Right cardiac atrium (tissue), 5 donors: ENCODE measurements at regions not wholly inside any gene's neighbourhood (a gene's known extent, or its start where the extent isn't known, plus 50 kb on each side); places are given as distances from the start of the nearest gene placed in this dataset.

Source experiments
- ATAC-seq, 2 donors: fragments of 200-7000 bp; cut with Tn5 transposase; one replicate each; pipeline versions ENCODE4 v1.8.0 to v1.9.1; 2020; ENCODE audit warnings: moderate library complexity in 2 of 2, mild to moderate bottlenecking in 1 of 2
- DNase-seq, 3 donors: peaks; one replicate each; pipeline ENCODE4 v3.0.0-alpha.2; 2020
- H3K27ac ChIP-seq: one replicate; pipeline ENCODE4 v1.5.1; 2013; ENCODE audit warnings: mild to moderate bottlenecking, low read length, control low read depth, moderate library complexity
- H3K27me3 ChIP-seq: one replicate; pipeline ENCODE4 v1.6.1; 2013; ENCODE audit not compliant: control insufficient read depth, insufficient read depth
- H3K4me1 ChIP-seq: one replicate; pipeline ENCODE4 v1.6.1; 2013; ENCODE audit warnings: low read length; ENCODE audit not compliant: control insufficient read depth, insufficient read depth
- H3K4me3 ChIP-seq: one replicate; pipeline ENCODE4 v1.5.1; 2013; ENCODE audit warnings: low read length, control low read depth
- H3K9me3 ChIP-seq: one replicate; pipeline ENCODE4 v1.6.1; 2013; ENCODE audit warnings: low read length; ENCODE audit not compliant: control insufficient read depth
- WGBS: extraction: QIAGEN DNeasy Blood & Tissue Kit; methylation state at CpG from one replicate; pipeline ENCODE4 v1.1.7; 2013; 5-methylcytosine and 5-hydroxymethylcytosine counted together
- intact Hi-C, 4 donors: fragments of 100-400 bp; cut with DNase I; formaldehyde crosslinking; loops; one replicate each; pipeline versions ENCODE4 v1.11.0 to v1.14.0; 2022 to 2023
- donor health status: healthy with polysubstance abuse.
- donor health status: DM: no; HTN: yes; CAD: no.
- donor health status: DM: no; HTN: no; CAD: no.
- donor health status: DM: no; HTN: yes; CAD: no; lungs with severe emphysema.
- donor health status: DM: yes; HTN: yes; CAD: no.

GRCh38 chr2:56444339-56444738 lies 260.5 kb downstream of the CCDC85A start:
- Histone ChIP-seq H3K4me3 (no peak overlapping the region), H3K27me3 (no peaks in the 10 kb centered on the region), H3K4me1 (no peaks in the 10 kb centered on the region), H3K27ac (no peak overlapping the region), H3K9me3 (no peaks in the 10 kb centered on the region)
- intact Hi-C loops, result no loop called here
- no peak for ATAC-seq
- WGBS, result 67% methylated on average over 4 of the region's 4 CpGs
- peak in 1 of 3 donors; percentile 38 for DNase-seq

GRCh38 chr2:56448403-56449001 lies 264.7 kb downstream of the CCDC85A start:
- WGBS, result 60% methylated on average over 5 of the region's 5 CpGs
- no peak overlapping the region for H3K27ac ChIP-seq

GRCh38 chr2:56449002-56449431 lies 265.2 kb downstream of the CCDC85A start:
- WGBS, result 70% methylated on average over 8 of the region's 8 CpGs
- Histone ChIP-seq H3K27me3 (no peaks in the 10 kb centered on the region), H3K9me3 (no peaks in the 10 kb centered on the region), H3K4me3 (no peak overlapping the region), H3K4me1 (no peaks in the 10 kb centered on the region), H3K27ac (no peak overlapping the region)
- DNase-seq (no peak), ATAC-seq (no peak)
- intact Hi-C loops, result no loop called here

More at GRCh38 chr2:56448403-56449001, 264.7 kb downstream of the CCDC85A start:
- ATAC-seq, result no peak
- Histone ChIP-seq H3K27me3 (no peaks in the 10 kb centered on the region), H3K4me3 (no peak overlapping the region), H3K4me1 (no peaks in the 10 kb centered on the region), H3K9me3 (no peaks in the 10 kb centered on the region)
- no peak for DNase-seq
- intact Hi-C loops, result no loop called here

- no peak for ATAC-seq
- H3K27me3 ChIP-seq, result no peaks in the 10 kb centered on the region
- intact Hi-C loops, result no loop called here
- no peak for DNase-seq
- 73% methylated on average over 2 of the region's 2 CpGs for WGBS
- H3K9me3 ChIP-seq, result no peaks in the 10 kb centered on the region
- H3K4me1 ChIP-seq, result no peaks in the 10 kb centered on the region
- H3K4me3 ChIP-seq, result no peak overlapping the region
- no peak overlapping the region for H3K27ac ChIP-seq
Observed at GRCh38 chr2:56449449-56449860, 265.7 kb downstream of the CCDC85A start.

- Histone ChIP-seq H3K27ac (no peak overlapping the region), H3K9me3 (no peaks in the 10 kb centered on the region), H3K4me3 (no peak overlapping the region), H3K4me1 (no peaks in the 10 kb centered on the region), H3K27me3 (no peaks in the 10 kb centered on the region)
- ATAC-seq, result no peak
- WGBS, result 82% methylated on average over 1 of the region's 1 CpG
- intact Hi-C loops, result no loop called here
- DNase-seq, result no peak
Observed at GRCh38 chr2:56450047-56450446, 266.3 kb downstream of the CCDC85A start.

- no peak overlapping the region for H3K27ac ChIP-seq
- no peaks in the 10 kb centered on the region for H3K27me3 ChIP-seq
- intact Hi-C loops, result no loop called here
- H3K9me3 ChIP-seq, result no peaks in the 10 kb centered on the region
- DNase-seq (no peak), ATAC-seq (no peak)
- no peaks in the 10 kb centered on the region for H3K4me1 ChIP-seq
- H3K4me3 ChIP-seq, result no peak overlapping the region
Observed at GRCh38 chr2:56450772-56451171, 267.0 kb downstream of the CCDC85A start.

GRCh38 chr2:56455642-56456041 lies 271.9 kb downstream of the CCDC85A start:
- ATAC-seq (no peak), DNase-seq (no peak)
- Histone ChIP-seq H3K27me3 (no peaks in the 10 kb centered on the region), H3K4me3 (no peak overlapping the region), H3K9me3 (no peaks in the 10 kb centered on the region), H3K4me1 (no peaks in the 10 kb centered on the region), H3K27ac (no peak overlapping the region)
- WGBS, result 86% methylated on average over 2 of the region's 2 CpGs
- intact Hi-C loops, result no loop called here

GRCh38 chr2:56456791-56457190 lies 273.0 kb downstream of the CCDC85A start:
- ATAC-seq, result no peak
- Histone ChIP-seq H3K27ac (no peak overlapping the region), H3K27me3 (no peaks in the 10 kb centered on the region), H3K4me3 (no peak overlapping the region), H3K9me3 (no peaks in the 10 kb centered on the region), H3K4me1 (no peaks in the 10 kb centered on the region)
- WGBS, result 83% methylated on average over 1 of the region's 1 CpG
- intact Hi-C loops, result no loop called here
- no peak for DNase-seq

GRCh38 chr2:56460508-56460907 lies 276.7 kb downstream of the CCDC85A start:
- DNase-seq, result no peak
- Histone ChIP-seq H3K27ac (no peak overlapping the region), H3K4me1 (no peaks in the 10 kb centered on the region), H3K27me3 (no peaks in the 10 kb centered on the region), H3K4me3 (no peak overlapping the region), H3K9me3 (no peaks in the 10 kb centered on the region)
- intact Hi-C loops, result no loop called here
- ATAC-seq, result no peak
- WGBS, result 74% methylated on average over 1 of the region's 1 CpG

GRCh38 chr2:56464066-56464465 lies 280.3 kb downstream of the CCDC85A start:
- Histone ChIP-seq H3K4me3 (no peak overlapping the region), H3K27me3 (no peaks in the 10 kb centered on the region), H3K27ac (no peak overlapping the region), H3K4me1 (no peaks in the 10 kb centered on the region), H3K9me3 (no peaks in the 10 kb centered on the region)
- no peak for DNase-seq
- intact Hi-C loops, result no loop called here
- ATAC-seq, result no peak
- 89% methylated on average over 3 of the region's 3 CpGs for WGBS

GRCh38 chr2:56464613-56465012 lies 280.8 kb downstream of the CCDC85A start:
- no peak overlapping the region for H3K4me3 ChIP-seq
- no peak overlapping the region for H3K27ac ChIP-seq
- WGBS, result 76% methylated on average over 2 of the region's 2 CpGs
- ATAC-seq, result no peak
- H3K4me1 ChIP-seq, result no peaks in the 10 kb centered on the region
- no peaks in the 10 kb centered on the region for H3K9me3 ChIP-seq
- H3K27me3 ChIP-seq, result no peaks in the 10 kb centered on the region
- no peak for DNase-seq
- intact Hi-C loops, result no loop called here

GRCh38 chr2:56465491-56465890 lies 281.7 kb downstream of the CCDC85A start:
- no peak overlapping the region for H3K4me3 ChIP-seq
- no peaks in the 10 kb centered on the region for H3K4me1 ChIP-seq
- no peaks in the 10 kb centered on the region for H3K27me3 ChIP-seq
- DNase-seq (no peak), ATAC-seq (no peak)
- H3K27ac ChIP-seq, result no peak overlapping the region
- H3K9me3 ChIP-seq, result no peaks in the 10 kb centered on the region
- intact Hi-C loops, result no loop called here
